Stimulated activated CD4-positive, alpha-beta T cell treated with anti-CD3 and anti-CD28 coated beads, TNF-alpha, amount 100 ng/mL, for 4 hours (primary cell): ENCODE measurements at regions not wholly inside any gene's neighbourhood (a gene's known extent, or its start where the extent isn't known, plus 50 kb on each side); places are given as distances from the start of the nearest gene placed in this dataset.

Experiments used
- DNase-seq, 3 experiments: peaks; one replicate each; pipeline ENCODE4 v3.0.0-alpha.2; 2020; ENCODE audit warnings: low read depth in 3 of 3

GRCh38 chr6:14063756-14064155 is 53.8 kb upstream of the CD83 start:
- DNase-seq, result no peak

GRCh38 chr6:14065350-14065749 is 52.2 kb upstream of the CD83 start:
- no peak for DNase-seq

GRCh38 chr6:14066782-14067406 is 50.7 kb upstream of the CD83 start:
- DNase-seq, result no peak

- DNase-seq, result no peak
These were observed 49.9 kb upstream of the CD83 start for GRCh38 chr6:14067656-14068055.
